ENCODE measurements at regions not wholly inside any gene's neighbourhood (a gene's known extent, or its start where the extent isn't known, plus 50 kb on each side); places are given as distances from the start of the nearest gene placed in this dataset.

- H3K4ac ChIP-seq (ENCODE audit: low read depth, low read length): no peak overlapping the region
- no peak overlapping the region for H4K5ac ChIP-seq (ENCODE audit: insufficient read length, low read depth, low read length)
- H3K27ac Mint-ChIP-seq: no peak overlapping the region
- no peak overlapping the region for H2AK5ac ChIP-seq (ENCODE audit: insufficient read length, low read length)
- H2BK15ac ChIP-seq (ENCODE audit: low read depth, low read length): no peak overlapping the region
- H3T11ph ChIP-seq (ENCODE audit: low read length): no peak overlapping the region
- H3K23ac ChIP-seq (ENCODE audit: insufficient read length, low read depth, low read length): no peak overlapping the region
- H3K4me1 Mint-ChIP-seq: no peaks in the 10 kb centered on the region
- DNase-seq: no peak
- no peak overlapping the region for H3K9ac ChIP-seq (ENCODE audit: extremely low read depth, insufficient read length, low read length)
- H3K14ac ChIP-seq (ENCODE audit: insufficient read depth, low read length): no peak overlapping the region
- H2BK120ac ChIP-seq (ENCODE audit: low read depth, low read length, poor library complexity, severe bottlenecking): no peak overlapping the region
- no peaks in the 10 kb centered on the region for H3K36me3 Mint-ChIP-seq (ENCODE audit: insufficient read depth in 1 of 3, low read depth in 3 of 3)
- no peak overlapping the region for H2BK20ac ChIP-seq (ENCODE audit: low read depth, low read length, poor library complexity, severe bottlenecking)
- H3K79me2 ChIP-seq (ENCODE audit: insufficient read depth, low read length): no peaks in the 10 kb centered on the region
- H3K79me1 ChIP-seq (ENCODE audit: insufficient read depth, low read depth, low read length, poor library complexity, severe bottlenecking): no peaks in the 10 kb centered on the region
- no peak overlapping the region for H2BK12ac ChIP-seq (ENCODE audit: insufficient read length, low read depth, low read length)
- no peak overlapping the region for H4K91ac ChIP-seq (ENCODE audit: insufficient read length, low read depth, low read length)
- no peak overlapping the region for H3K4me2 ChIP-seq (ENCODE audit: insufficient read depth, insufficient read length, low read length)
- no peak overlapping the region for H3K27ac ChIP-seq (ENCODE audit: insufficient read length, low read depth, low read length)
- no peaks in the 10 kb centered on the region for H3K27me3 ChIP-seq (ENCODE audit: insufficient read depth, low read length)
- H3K4me1 ChIP-seq (ENCODE audit: insufficient read depth, low read length): no peaks in the 10 kb centered on the region
- H3K9me3 ChIP-seq (ENCODE audit: control insufficient read depth, low read depth, low read length): no peaks in the 10 kb centered on the region
- H2AFZ ChIP-seq (ENCODE audit: low read length): no peak overlapping the region
- WGBS (ENCODE audit: extremely low coverage, insufficient read length, low lambda C conversion rate): no CpG with 5 or more reads among the region's 1 CpG
- peaks cover 1% of the 10 kb centered on the region; the same call in 1 of the 2 replicates for H3K27me3 Mint-ChIP-seq (ENCODE audit: low read depth)
- no peaks in the 10 kb centered on the region for H3K23me2 ChIP-seq (ENCODE audit: insufficient read length, low read depth, low read length, poor library complexity, severe bottlenecking)
- TF ChIP-seq CTCF (conservative IDR thresholded peaks at IDR 0.05): no peak
- no peak overlapping the region for H3K4me3 Mint-ChIP-seq
- no peak overlapping the region for H3K56ac ChIP-seq (ENCODE audit: insufficient read length, low read depth, low read length)
- no peak overlapping the region for H3K18ac ChIP-seq (ENCODE audit: insufficient read length, low read depth, low read length)
- H2BK5ac ChIP-seq (ENCODE audit: insufficient read length, low read length): no peak overlapping the region
- H4K8ac ChIP-seq (replicated peaks; ENCODE audit: insufficient read length, low read depth, low read length): no peak overlapping the region
- peaks cover 0 to 2% of the 10 kb centered on the region in 2 experiments; a peak in 2 of 5 replicates for H3K9me3 Mint-ChIP-seq
- H4K20me1 ChIP-seq (ENCODE audit: control insufficient read depth, insufficient read depth, insufficient read length): no peaks in the 10 kb centered on the region
These were observed 128.6 kb downstream of the MSTN start for GRCh38 chr2:189933911-189934399.
